ENCODE measurements at regions not wholly inside any gene's neighbourhood (a gene's known extent, or its start where the extent isn't known, plus 50 kb on each side); places are given as distances from the start of the nearest gene placed in this dataset.
"Not testable (repeated sequence)": the region's sequence is repeated elsewhere in the genome, so short reads cannot be mapped to it uniquely, and the experiment has no call there.

GRCh38 chr1:98325646-98326440, 335.7 kb upstream of the SNX7 start:
- no peak for DNase-seq

GRCh38 chr1:98323906-98324358, 337.6 kb upstream of the SNX7 start:
- no peak for DNase-seq

- no peak for DNase-seq
Measured at GRCh38 chr1:98323388-98323787, 338.1 kb upstream of the SNX7 start.

GRCh38 chr1:98322966-98323365, 338.6 kb upstream of the SNX7 start:
- no peak for DNase-seq

- DNase-seq: no peak
Measured at GRCh38 chr1:98322086-98322485, 339.4 kb upstream of the SNX7 start.

GRCh38 chr1:98321191-98321590, 340.3 kb upstream of the SNX7 start:
- no peak for DNase-seq

GRCh38 chr1:98316286-98316905, 345.1 kb upstream of the SNX7 start:
- DNase-seq: no peak

- DNase-seq: no peak
Measured at GRCh38 chr1:98315309-98315708, 346.2 kb upstream of the SNX7 start.

- no peak for DNase-seq
Measured at GRCh38 chr1:98314601-98315000, 346.9 kb upstream of the SNX7 start.

- DNase-seq: no peak
Measured at GRCh38 chr1:98306517-98307089, 354.9 kb upstream of the SNX7 start.

- no peak for DNase-seq
Measured at GRCh38 chr1:98305362-98305761, 356.2 kb upstream of the SNX7 start.

- DNase-seq: no peak
Measured at GRCh38 chr1:98304888-98305287, 356.6 kb upstream of the SNX7 start.

- DNase-seq: no peak
Measured at GRCh38 chr1:98299861-98300260, 361.7 kb upstream of the SNX7 start.

- DNase-seq: no peak
Measured at GRCh38 chr1:98299313-98299712, 362.2 kb upstream of the SNX7 start.

GRCh38 chr1:98298319-98298718, 363.2 kb upstream of the SNX7 start:
- no peak for DNase-seq

GRCh38 chr1:98296681-98297080, 364.8 kb upstream of the SNX7 start:
- DNase-seq: no peak

- DNase-seq: no peak
Measured at GRCh38 chr1:98294127-98294526, 367.4 kb upstream of the SNX7 start.

GRCh38 chr1:98292994-98293393, 368.5 kb upstream of the SNX7 start:
- no peak for DNase-seq

GRCh38 chr1:98289311-98289710, 368.5 kb upstream of the DPYD start:
- DNase-seq: no peak

GRCh38 chr1:98288494-98288893, 367.7 kb upstream of the DPYD start:
- DNase-seq: no peak

GRCh38 chr1:98287626-98288025, 366.8 kb upstream of the DPYD start:
- no peak for DNase-seq

- no peak for DNase-seq
Measured at GRCh38 chr1:98286656-98287055, 365.8 kb upstream of the DPYD start.

- not testable (repeated sequence) for DNase-seq
Measured at GRCh38 chr1:98285286-98285685, 364.5 kb upstream of the DPYD start.

- no peak for DNase-seq
Measured at GRCh38 chr1:98280049-98280448, 359.2 kb upstream of the DPYD start.

Measured in activated CD8-positive, alpha-beta memory T cell treated with anti-CD3 and anti-CD28 coated beads, Interleukin-2, amount 50 U/mL, for 48 hours (primary cell).